ENCODE measurements at regions not wholly inside any gene's neighbourhood (a gene's known extent, or its start where the extent isn't known, plus 50 kb on each side); places are given as distances from the start of the nearest gene placed in this dataset.

GRCh38 chr13:105871326-105871725 is 664.1 kb downstream of the EFNB2 start:
- no peaks in the 10 kb centered on the region for H3K27me3 ChIP-seq (ENCODE audit: control insufficient read depth, low read length)
- no peaks in the 10 kb centered on the region for H3K36me3 ChIP-seq (ENCODE audit: control insufficient read depth, low read length)
- H3K9me2 ChIP-seq (replicated peaks; ENCODE audit: control insufficient read depth, low read length): no peaks in the 10 kb centered on the region
- H3F3A ChIP-seq (ENCODE audit: control insufficient read depth, insufficient read depth): no peaks in the 10 kb centered on the region
- H3K27ac ChIP-seq (ENCODE audit: low read depth, low read length): no peak overlapping the region
- H3K4me2 ChIP-seq (ENCODE audit: low read length): no peak overlapping the region
- H3K4me3 ChIP-seq (ENCODE audit: low read length): no peak overlapping the region
- TF ChIP-seq CTCF (IDR thresholded peaks at IDR 0.05; ENCODE audit: low read depth, low read length, poor library complexity, severe bottlenecking) (no peak), EZH2phosphoT487 (IDR thresholded peaks at IDR 0.05; ENCODE audit: borderline replicate concordance, low read length) (no peak)
- H4K20me1 ChIP-seq (ENCODE audit: control insufficient read depth, insufficient read depth, low read depth, low read length): no peaks in the 10 kb centered on the region
- no peaks in the 10 kb centered on the region for H3K9me3 ChIP-seq (ENCODE audit: control insufficient read depth, insufficient read depth, low read length)
- no peaks in the 10 kb centered on the region for H3K4me1 ChIP-seq (ENCODE audit: control insufficient read depth, low read length)
- H3K79me2 ChIP-seq (ENCODE audit: control insufficient read depth, low read length): no peaks in the 10 kb centered on the region

- TF ChIP-seq CTCF (IDR thresholded peaks at IDR 0.05; ENCODE audit: low read depth, low read length, poor library complexity, severe bottlenecking): no peak
- no peak for TF ChIP-seq EZH2phosphoT487 (IDR thresholded peaks at IDR 0.05; ENCODE audit: borderline replicate concordance, low read length)
- H3K9me2 ChIP-seq (replicated peaks; ENCODE audit: control insufficient read depth, low read length): no peaks in the 10 kb centered on the region
- H3K27me3 ChIP-seq (ENCODE audit: control insufficient read depth, low read length): no peaks in the 10 kb centered on the region
- H4K20me1 ChIP-seq (ENCODE audit: control insufficient read depth, insufficient read depth, low read depth, low read length): no peaks in the 10 kb centered on the region
- no peaks in the 10 kb centered on the region for H3K36me3 ChIP-seq (ENCODE audit: control insufficient read depth, low read length)
- no peak overlapping the region for H3K4me2 ChIP-seq (ENCODE audit: low read length)
- H3F3A ChIP-seq (ENCODE audit: control insufficient read depth, insufficient read depth): no peaks in the 10 kb centered on the region
- no peak overlapping the region for H3K27ac ChIP-seq (ENCODE audit: low read depth, low read length)
- H3K4me3 ChIP-seq (ENCODE audit: low read length): no peak overlapping the region
- no peaks in the 10 kb centered on the region for H3K9me3 ChIP-seq (ENCODE audit: control insufficient read depth, insufficient read depth, low read length)
- no peaks in the 10 kb centered on the region for H3K4me1 ChIP-seq (ENCODE audit: control insufficient read depth, low read length)
- no peaks in the 10 kb centered on the region for H3K79me2 ChIP-seq (ENCODE audit: control insufficient read depth, low read length)
Observed at GRCh38 chr13:105863300-105863920, 672.1 kb downstream of the EFNB2 start.

- Histone ChIP-seq H3K9me3 (ENCODE audit: control insufficient read depth, insufficient read depth, low read length) (no peaks in the 10 kb centered on the region), H3F3A (ENCODE audit: control insufficient read depth, insufficient read depth) (no peaks in the 10 kb centered on the region), H3K9me2 (replicated peaks; ENCODE audit: control insufficient read depth, low read length) (no peaks in the 10 kb centered on the region), H3K4me1 (ENCODE audit: control insufficient read depth, low read length) (no peaks in the 10 kb centered on the region), H3K79me2 (ENCODE audit: control insufficient read depth, low read length) (no peaks in the 10 kb centered on the region), H3K27me3 (ENCODE audit: control insufficient read depth, low read length) (no peaks in the 10 kb centered on the region), H3K4me3 (ENCODE audit: low read length) (no peak overlapping the region), H3K36me3 (ENCODE audit: control insufficient read depth, low read length) (no peaks in the 10 kb centered on the region), H4K20me1 (ENCODE audit: control insufficient read depth, insufficient read depth, low read depth, low read length) (no peaks in the 10 kb centered on the region), H3K27ac (ENCODE audit: low read depth, low read length) (no peak overlapping the region), H3K4me2 (ENCODE audit: low read length) (no peak overlapping the region)
- TF ChIP-seq CTCF (IDR thresholded peaks at IDR 0.05; ENCODE audit: low read depth, low read length, poor library complexity, severe bottlenecking) (no peak), EZH2phosphoT487 (IDR thresholded peaks at IDR 0.05; ENCODE audit: borderline replicate concordance, low read length) (no peak)
Observed at GRCh38 chr13:105848494-105848893, 687.0 kb downstream of the EFNB2 start.
